HG02642 (cell line): ENCODE measurements at regions not wholly inside any gene's neighbourhood (a gene's known extent, or its start where the extent isn't known, plus 50 kb on each side); places are given as distances from the start of the nearest gene placed in this dataset.
"Not testable (repeated sequence)": the region's sequence is repeated elsewhere in the genome, so short reads cannot be mapped to it uniquely, and the experiment has no call there.

Experiments
- ATAC-seq: cut with Tn5 transposase; IDR thresholded peaks from one replicate; pipeline ENCODE4 v1.9.1; 2021; ENCODE audit warnings: mild to moderate bottlenecking; ENCODE audit not compliant: unreplicated experiment, poor library complexity

GRCh38 chr2:154992826-154993225 is 294.3 kb downstream of the KCNJ3 start:
- no peak for ATAC-seq

- no peak for ATAC-seq
Measured at GRCh38 chr2:154978710-154979109, 280.2 kb downstream of the KCNJ3 start.

- ATAC-seq, result no peak
Measured at GRCh38 chr2:154978244-154978643, 279.7 kb downstream of the KCNJ3 start.

GRCh38 chr2:154974041-154974440 is 275.5 kb downstream of the KCNJ3 start:
- ATAC-seq, result no peak

- no peak for ATAC-seq
Measured at GRCh38 chr2:154963511-154963910, 265.0 kb downstream of the KCNJ3 start.

- ATAC-seq, result no peak
Measured at GRCh38 chr2:154961676-154962075, 263.2 kb downstream of the KCNJ3 start.

- peak; percentile 71 for ATAC-seq
Measured at GRCh38 chr2:154960802-154961583, 262.5 kb downstream of the KCNJ3 start.

GRCh38 chr2:154952346-154952980 is 254.0 kb downstream of the KCNJ3 start:
- no peak for ATAC-seq

GRCh38 chr2:154947416-154947815 is 248.9 kb downstream of the KCNJ3 start:
- ATAC-seq, result not testable (repeated sequence)

- ATAC-seq, result no peak
Measured at GRCh38 chr2:154945984-154946383, 247.5 kb downstream of the KCNJ3 start.

- no peak for ATAC-seq
Measured at GRCh38 chr2:154941379-154941778, 242.9 kb downstream of the KCNJ3 start.

- ATAC-seq, result no peak
Measured at GRCh38 chr2:154934213-154934612, 235.7 kb downstream of the KCNJ3 start.

GRCh38 chr2:154924531-154924930 is 226.0 kb downstream of the KCNJ3 start:
- ATAC-seq, result no peak

- no peak for ATAC-seq
Measured at GRCh38 chr2:154914561-154914960, 216.1 kb downstream of the KCNJ3 start.

- ATAC-seq, result no peak
Measured at GRCh38 chr2:154912215-154912614, 213.7 kb downstream of the KCNJ3 start.

- no peak for ATAC-seq
Measured at GRCh38 chr2:154911729-154912128, 213.2 kb downstream of the KCNJ3 start.

- no peak for ATAC-seq
Measured at GRCh38 chr2:154910701-154911100, 212.2 kb downstream of the KCNJ3 start.

- ATAC-seq, result no peak
Measured at GRCh38 chr2:154908327-154908726, 209.8 kb downstream of the KCNJ3 start.
